Inferior parietal cortex (tissue), 1 donor: ENCODE measurements at regions not wholly inside any gene's neighbourhood (a gene's known extent, or its start where the extent isn't known, plus 50 kb on each side); places are given as distances from the start of the nearest gene placed in this dataset.
"Not testable (repeated sequence)": the region's sequence is repeated elsewhere in the genome, so short reads cannot be mapped to it uniquely, and the experiment has no call there.

Experiments
- DNase-seq: peaks from one replicate; pipeline ENCODE4 v3.0.0-alpha.2; 2016; ENCODE audit errors: extremely low spot score

GRCh38 chr13:67452526-67452925, 222.4 kb upstream of the PCDH9 start:
- not testable (repeated sequence) for DNase-seq

- DNase-seq, result no peak
These were observed 215.3 kb upstream of the PCDH9 start for GRCh38 chr13:67445436-67445835.

- no peak for DNase-seq
These were observed 213.8 kb upstream of the PCDH9 start for GRCh38 chr13:67443923-67444322.

GRCh38 chr13:67440236-67440975, 210.3 kb upstream of the PCDH9 start:
- DNase-seq, result no peak

- DNase-seq, result no peak
These were observed 209.2 kb upstream of the PCDH9 start for GRCh38 chr13:67439365-67439764.

- peak; percentile 25 for DNase-seq
These were observed 208.3 kb upstream of the PCDH9 start for GRCh38 chr13:67438465-67438864.

- no peak for DNase-seq
These were observed 207.1 kb upstream of the PCDH9 start for GRCh38 chr13:67437244-67437643.

- DNase-seq, result no peak
These were observed 191.3 kb upstream of the PCDH9 start for GRCh38 chr13:67421475-67421874.

- DNase-seq, result no peak
These were observed 186.2 kb upstream of the PCDH9 start for GRCh38 chr13:67416047-67416925.

- DNase-seq, result no peak
These were observed 180.5 kb upstream of the PCDH9 start for GRCh38 chr13:67410645-67411044.

- peak; percentile 53 for DNase-seq
These were observed 178.7 kb upstream of the PCDH9 start for GRCh38 chr13:67408798-67409197.

GRCh38 chr13:67402546-67402945, 172.4 kb upstream of the PCDH9 start:
- no peak for DNase-seq

- no peak for DNase-seq
These were observed 165.4 kb upstream of the PCDH9 start for GRCh38 chr13:67395577-67395976.

- no peak for DNase-seq
These were observed 161.9 kb upstream of the PCDH9 start for GRCh38 chr13:67392014-67392413.

GRCh38 chr13:67390462-67391086, 160.4 kb upstream of the PCDH9 start:
- no peak for DNase-seq

GRCh38 chr13:67389171-67389570, 159.0 kb upstream of the PCDH9 start:
- DNase-seq, result no peak

GRCh38 chr13:67383109-67383757, 153.1 kb upstream of the PCDH9 start:
- not testable (repeated sequence) for DNase-seq

GRCh38 chr13:67377919-67378318, 147.8 kb upstream of the PCDH9 start:
- DNase-seq, result no peak

GRCh38 chr13:67374391-67374790, 144.3 kb upstream of the PCDH9 start:
- DNase-seq, result no peak

- DNase-seq, result no peak
These were observed 142.8 kb upstream of the PCDH9 start for GRCh38 chr13:67372868-67373464.

- DNase-seq, result no peak
These were observed 139.9 kb upstream of the PCDH9 start for GRCh38 chr13:67369895-67370660.
